ENCODE measurements at regions not wholly inside any gene's neighbourhood (a gene's known extent, or its start where the extent isn't known, plus 50 kb on each side); places are given as distances from the start of the nearest gene placed in this dataset.
"Not testable (repeated sequence)": the region's sequence is repeated elsewhere in the genome, so short reads cannot be mapped to it uniquely, and the experiment has no call there.

DNA sequence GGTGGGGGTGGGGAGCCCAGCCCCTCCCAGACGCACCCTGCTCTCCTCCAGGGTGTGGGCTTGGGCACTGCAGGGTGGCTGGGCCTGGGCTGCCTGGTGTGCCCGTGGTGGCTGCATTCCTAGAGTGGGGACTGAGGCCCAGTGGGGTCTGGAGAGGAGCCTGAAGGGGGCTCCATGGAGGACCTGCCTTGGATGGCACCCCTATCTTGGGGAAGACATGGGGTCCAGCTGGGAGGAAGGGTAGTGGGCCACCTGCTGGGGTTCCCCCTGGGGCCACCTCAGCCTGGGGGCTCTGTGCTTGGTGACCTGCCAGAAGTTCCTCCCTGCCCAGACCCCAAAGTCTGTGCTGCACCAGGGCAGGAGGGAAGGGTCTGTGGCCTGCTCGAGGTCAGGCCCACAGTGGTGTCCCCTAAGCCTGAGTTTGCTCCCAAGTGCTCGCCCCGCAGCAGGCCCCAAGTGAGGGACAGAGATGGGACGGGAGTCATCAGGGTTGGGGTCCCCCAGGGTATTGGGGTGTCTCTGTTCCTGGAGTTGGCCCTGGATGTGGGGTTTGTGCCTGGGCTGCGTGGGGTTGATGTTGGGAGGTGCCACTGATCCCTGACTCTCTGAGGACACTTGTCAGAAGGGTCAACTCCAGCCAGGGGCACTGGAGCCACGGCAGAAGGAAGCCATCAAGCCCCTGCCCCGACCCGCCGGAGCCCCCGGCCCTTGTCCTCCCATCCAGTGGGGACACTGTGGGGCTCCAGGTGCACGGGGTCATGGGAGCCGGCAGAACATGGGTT, 382.9 kb downstream of the TMEM121 start (continued):
- TF ChIP-seq ESRRG (CRISPR knock-in tag; IDR thresholded peaks at IDR 0.05), result no peak
- no peak for TF ChIP-seq OSR1 (CRISPR knock-in tag; IDR thresholded peaks at IDR 0.05)
- TF ChIP-seq TCF4 (CRISPR knock-in tag; IDR thresholded peaks at IDR 0.05; ENCODE audit: borderline replicate concordance), result no peak

DNA sequence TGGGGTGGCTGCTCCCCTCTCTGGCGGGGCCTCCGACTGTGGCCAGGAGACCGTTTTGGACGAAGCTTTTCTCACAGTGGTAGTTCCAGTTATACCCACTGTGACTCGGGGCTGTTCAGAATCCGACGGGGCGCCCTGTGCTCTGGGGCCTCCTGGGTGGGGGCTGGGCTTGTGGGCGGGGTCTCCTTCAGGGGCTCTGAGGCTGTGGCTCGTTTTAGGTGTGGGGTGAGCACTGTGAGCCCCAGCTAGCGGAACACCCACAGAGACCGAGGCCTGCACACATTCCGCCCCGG, 383.4 kb downstream of the TMEM121 start:
- ATAC-seq, result not testable (repeated sequence)

DNA sequence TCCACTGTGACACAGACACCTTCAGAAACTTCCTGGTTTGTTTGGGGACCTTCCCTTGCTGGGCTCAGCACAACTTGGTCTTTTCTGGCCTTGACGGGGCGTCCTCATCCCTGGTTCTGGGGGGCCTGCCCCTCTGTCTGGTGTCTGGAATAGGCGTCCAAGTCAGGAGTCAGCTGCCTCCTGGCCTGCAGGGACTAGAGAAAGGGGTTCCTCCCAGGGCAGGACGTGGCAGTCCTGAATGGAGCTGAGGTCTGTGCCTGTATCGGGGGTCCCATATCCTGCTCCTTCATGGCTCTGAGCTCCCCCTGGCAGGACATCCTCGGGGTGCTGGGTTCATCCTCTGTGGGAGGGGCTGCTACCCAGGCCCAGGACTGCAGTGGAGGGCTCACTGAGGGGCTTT, 384.0 kb downstream of the TMEM121 start:
- TF ChIP-seq ISL1 (CRISPR knock-in tag; IDR thresholded peaks at IDR 0.05) (no peak), ZNF565 (CRISPR knock-in tag; conservative IDR thresholded peaks at IDR 0.05; ENCODE audit: low read depth) (no peak), SNAI2 (CRISPR knock-in tag; IDR thresholded peaks at IDR 0.05) (no peak), PPARA (CRISPR knock-in tag; IDR thresholded peaks at IDR 0.05; ENCODE audit: borderline replicate concordance) (no peak), TOX (CRISPR knock-in tag; IDR thresholded peaks at IDR 0.05; ENCODE audit: borderline replicate concordance) (no peak), ZNF8 (CRISPR knock-in tag; IDR thresholded peaks at IDR 0.05) (no peak), TCF4 (CRISPR knock-in tag; IDR thresholded peaks at IDR 0.05; ENCODE audit: borderline replicate concordance) (no peak), GLIS3 (CRISPR knock-in tag; IDR thresholded peaks at IDR 0.05) (no peak), ZFP3 (CRISPR knock-in tag; IDR thresholded peaks at IDR 0.05) (no peak), RARB (CRISPR knock-in tag; IDR thresholded peaks at IDR 0.05) (no peak), ZC3H10 (CRISPR knock-in tag; IDR thresholded peaks at IDR 0.05) (no peak), BACH2 (CRISPR knock-in tag; IDR thresholded peaks at IDR 0.05; ENCODE audit: borderline replicate concordance) (no peak), CSDC2 (CRISPR knock-in tag; IDR thresholded peaks at IDR 0.05) (no peak)
- TF ChIP-seq, protein P1, sequence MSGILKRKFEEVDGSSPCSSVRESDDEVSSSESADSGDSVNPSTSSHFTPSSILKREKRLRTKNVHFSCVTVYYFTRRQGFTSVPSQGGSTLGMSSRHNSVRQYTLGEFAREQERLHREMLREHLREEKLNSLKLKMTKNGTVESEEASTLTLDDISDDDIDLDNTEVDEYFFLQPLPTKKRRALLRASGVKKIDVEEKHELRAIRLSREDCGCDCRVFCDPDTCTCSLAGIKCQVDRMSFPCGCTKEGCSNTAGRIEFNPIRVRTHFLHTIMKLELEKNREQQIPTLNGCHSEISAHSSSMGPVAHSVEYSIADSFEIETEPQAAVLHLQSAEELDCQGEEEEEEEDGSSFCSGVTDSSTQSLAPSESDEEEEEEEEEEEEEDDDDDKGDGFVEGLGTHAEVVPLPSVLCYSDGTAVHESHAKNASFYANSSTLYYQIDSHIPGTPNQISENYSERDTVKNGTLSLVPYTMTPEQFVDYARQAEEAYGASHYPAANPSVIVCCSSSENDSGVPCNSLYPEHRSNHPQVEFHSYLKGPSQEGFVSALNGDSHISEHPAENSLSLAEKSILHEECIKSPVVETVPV (CRISPR knock-in tag; IDR thresholded peaks at IDR 0.05), result no peak
- TF ChIP-seq, protein P2, sequence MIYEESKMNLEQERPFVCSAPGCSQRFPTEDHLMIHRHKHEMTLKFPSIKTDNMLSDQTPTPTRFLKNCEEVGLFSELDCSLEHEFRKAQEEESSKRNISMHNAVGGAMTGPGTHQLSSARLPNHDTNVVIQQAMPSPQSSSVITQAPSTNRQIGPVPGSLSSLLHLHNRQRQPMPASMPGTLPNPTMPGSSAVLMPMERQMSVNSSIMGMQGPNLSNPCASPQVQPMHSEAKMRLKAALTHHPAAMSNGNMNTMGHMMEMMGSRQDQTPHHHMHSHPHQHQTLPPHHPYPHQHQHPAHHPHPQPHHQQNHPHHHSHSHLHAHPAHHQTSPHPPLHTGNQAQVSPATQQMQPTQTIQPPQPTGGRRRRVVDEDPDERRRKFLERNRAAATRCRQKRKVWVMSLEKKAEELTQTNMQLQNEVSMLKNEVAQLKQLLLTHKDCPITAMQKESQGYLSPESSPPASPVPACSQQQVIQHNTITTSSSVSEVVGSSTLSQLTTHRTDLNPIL (CRISPR knock-in tag; IDR thresholded peaks at IDR 0.05; ENCODE audit: low read depth), result no peak
- TF ChIP-seq, protein P3, sequence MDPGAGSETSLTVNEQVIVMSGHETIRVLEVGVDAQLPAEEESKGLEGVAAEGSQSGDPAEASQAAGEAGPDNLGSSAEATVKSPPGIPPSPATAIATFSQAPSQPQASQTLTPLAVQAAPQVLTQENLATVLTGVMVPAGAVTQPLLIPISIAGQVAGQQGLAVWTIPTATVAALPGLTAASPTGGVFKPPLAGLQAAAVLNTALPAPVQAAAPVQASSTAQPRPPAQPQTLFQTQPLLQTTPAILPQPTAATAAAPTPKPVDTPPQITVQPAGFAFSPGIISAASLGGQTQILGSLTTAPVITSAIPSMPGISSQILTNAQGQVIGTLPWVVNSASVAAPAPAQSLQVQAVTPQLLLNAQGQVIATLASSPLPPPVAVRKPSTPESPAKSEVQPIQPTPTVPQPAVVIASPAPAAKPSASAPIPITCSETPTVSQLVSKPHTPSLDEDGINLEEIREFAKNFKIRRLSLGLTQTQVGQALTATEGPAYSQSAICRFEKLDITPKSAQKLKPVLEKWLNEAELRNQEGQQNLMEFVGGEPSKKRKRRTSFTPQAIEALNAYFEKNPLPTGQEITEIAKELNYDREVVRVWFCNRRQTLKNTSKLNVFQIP (CRISPR knock-in tag; IDR thresholded peaks at IDR 0.05; ENCODE audit: borderline replicate concordance, low read depth), result no peak
- TF ChIP-seq, protein P4, sequence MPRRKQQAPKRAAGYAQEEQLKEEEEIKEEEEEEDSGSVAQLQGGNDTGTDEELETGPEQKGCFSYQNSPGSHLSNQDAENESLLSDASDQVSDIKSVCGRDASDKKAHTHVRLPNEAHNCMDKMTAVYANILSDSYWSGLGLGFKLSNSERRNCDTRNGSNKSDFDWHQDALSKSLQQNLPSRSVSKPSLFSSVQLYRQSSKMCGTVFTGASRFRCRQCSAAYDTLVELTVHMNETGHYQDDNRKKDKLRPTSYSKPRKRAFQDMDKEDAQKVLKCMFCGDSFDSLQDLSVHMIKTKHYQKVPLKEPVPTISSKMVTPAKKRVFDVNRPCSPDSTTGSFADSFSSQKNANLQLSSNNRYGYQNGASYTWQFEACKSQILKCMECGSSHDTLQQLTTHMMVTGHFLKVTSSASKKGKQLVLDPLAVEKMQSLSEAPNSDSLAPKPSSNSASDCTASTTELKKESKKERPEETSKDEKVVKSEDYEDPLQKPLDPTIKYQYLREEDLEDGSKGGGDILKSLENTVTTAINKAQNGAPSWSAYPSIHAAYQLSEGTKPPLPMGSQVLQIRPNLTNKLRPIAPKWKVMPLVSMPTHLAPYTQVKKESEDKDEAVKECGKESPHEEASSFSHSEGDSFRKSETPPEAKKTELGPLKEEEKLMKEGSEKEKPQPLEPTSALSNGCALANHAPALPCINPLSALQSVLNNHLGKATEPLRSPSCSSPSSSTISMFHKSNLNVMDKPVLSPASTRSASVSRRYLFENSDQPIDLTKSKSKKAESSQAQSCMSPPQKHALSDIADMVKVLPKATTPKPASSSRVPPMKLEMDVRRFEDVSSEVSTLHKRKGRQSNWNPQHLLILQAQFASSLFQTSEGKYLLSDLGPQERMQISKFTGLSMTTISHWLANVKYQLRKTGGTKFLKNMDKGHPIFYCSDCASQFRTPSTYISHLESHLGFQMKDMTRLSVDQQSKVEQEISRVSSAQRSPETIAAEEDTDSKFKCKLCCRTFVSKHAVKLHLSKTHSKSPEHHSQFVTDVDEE (CRISPR knock-in tag; IDR thresholded peaks at IDR 0.05), result no peak
- TF ChIP-seq, protein P5, sequence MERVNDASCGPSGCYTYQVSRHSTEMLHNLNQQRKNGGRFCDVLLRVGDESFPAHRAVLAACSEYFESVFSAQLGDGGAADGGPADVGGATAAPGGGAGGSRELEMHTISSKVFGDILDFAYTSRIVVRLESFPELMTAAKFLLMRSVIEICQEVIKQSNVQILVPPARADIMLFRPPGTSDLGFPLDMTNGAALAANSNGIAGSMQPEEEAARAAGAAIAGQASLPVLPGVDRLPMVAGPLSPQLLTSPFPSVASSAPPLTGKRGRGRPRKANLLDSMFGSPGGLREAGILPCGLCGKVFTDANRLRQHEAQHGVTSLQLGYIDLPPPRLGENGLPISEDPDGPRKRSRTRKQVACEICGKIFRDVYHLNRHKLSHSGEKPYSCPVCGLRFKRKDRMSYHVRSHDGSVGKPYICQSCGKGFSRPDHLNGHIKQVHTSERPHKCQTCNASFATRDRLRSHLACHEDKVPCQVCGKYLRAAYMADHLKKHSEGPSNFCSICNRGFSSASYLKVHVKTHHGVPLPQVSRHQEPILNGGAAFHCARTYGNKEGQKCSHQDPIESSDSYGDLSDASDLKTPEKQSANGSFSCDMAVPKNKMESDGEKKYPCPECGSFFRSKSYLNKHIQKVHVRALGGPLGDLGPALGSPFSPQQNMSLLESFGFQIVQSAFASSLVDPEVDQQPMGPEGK (CRISPR knock-in tag; IDR thresholded peaks at IDR 0.05; ENCODE audit: borderline replicate concordance), result no peak
- ATAC-seq, result no peak
